Caco-2 (cell line): ENCODE measurements at regions not wholly inside any gene's neighbourhood (a gene's known extent, or its start where the extent isn't known, plus 50 kb on each side); places are given as distances from the start of the nearest gene placed in this dataset.

ENCODE experiments used
- BruUV-seq: library from RNA; stranded (reverse); fragments of 400-500 nt; replicated peaks from 2 replicates; lab custom pipeline; 2021; lab: Mats Ljungman, UMichigan
- CTCF ChIA-PET: fragments of 300-600 bp; sonication (Branson Sonifier 250); formaldehyde crosslinking; loops from one replicate; lab custom pipeline; 2022; ENCODE audit warnings: antibody characterized with exemption; lab: Charles Lee
- POLR2A ChIA-PET: fragments of 300-600 bp; sonication (Branson Sonifier 250); formaldehyde crosslinking; loops from one replicate; lab custom pipeline; 2022; ENCODE audit warnings: antibody characterized with exemption; lab: Charles Lee
- DNase-seq, 2 experiments: peaks; one replicate each; pipeline versions ENCODE4 v3.0.0 to v3.0.0-alpha.2; 2020 to 2022
- H3K27me3 ChIP-seq: replicated peaks from 2 replicates; pipeline ENCODE4 v1.6.0; 2011; ENCODE audit warnings: low read length; ENCODE audit not compliant: control insufficient read depth, insufficient read depth
- H3K36me3 ChIP-seq: 2 replicates; pipeline ENCODE4 v1.5.1; 2011; ENCODE audit warnings: low read length; ENCODE audit not compliant: control insufficient read depth, insufficient read depth
- H3K4me1 ChIP-seq: fragments of 250-450 bp; sonication (Bioruptor Pico); 2 replicates; pipeline ENCODE4 v1.5.1; 2020; ENCODE audit warnings: mild to moderate bottlenecking
- H3K4me3 ChIP-seq: 2 replicates; pipeline ENCODE4 v1.5.1; 2011; ENCODE audit warnings: low read depth, mild to moderate bottlenecking, control low read depth, low read length
- H3K9me3 ChIP-seq: fragments of 250-450 bp; sonication (Bioruptor Pico); 2 replicates; pipeline ENCODE4 v1.5.1; 2020; ENCODE audit warnings: mild to moderate bottlenecking, moderate library complexity
- H3K27ac Mint-ChIP-seq: one replicate; pipeline ENCODE4 v1.8.0; 2022; ENCODE audit warnings: mixed read lengths; ENCODE audit not compliant: unreplicated experiment
- H3K27me3 Mint-ChIP-seq: one replicate; pipeline ENCODE4 v1.8.0; 2022; ENCODE audit warnings: mixed read lengths; ENCODE audit not compliant: insufficient read depth, unreplicated experiment
- H3K36me3 Mint-ChIP-seq: one replicate; pipeline ENCODE4 v1.8.0; 2022; ENCODE audit warnings: mild to moderate bottlenecking, mixed read lengths; ENCODE audit not compliant: insufficient read depth, unreplicated experiment
- H3K4me1 Mint-ChIP-seq: one replicate; pipeline ENCODE4 v1.8.0; 2022; ENCODE audit warnings: low read depth, mixed read lengths; ENCODE audit not compliant: unreplicated experiment
- H3K4me3 Mint-ChIP-seq: one replicate; pipeline ENCODE4 v1.8.0; 2022; ENCODE audit warnings: mild to moderate bottlenecking, moderate library complexity, mixed read lengths; ENCODE audit not compliant: unreplicated experiment
- H3K9me3 Mint-ChIP-seq: one replicate; pipeline ENCODE4 v1.8.0; 2022; ENCODE audit warnings: mixed read lengths; ENCODE audit not compliant: unreplicated experiment
- intact Hi-C: fragments of 100-400 bp; cut with micrococcal nuclease; formaldehyde crosslinking; loops from one replicate; pipeline ENCODE4 v1.10.0; 2022; ENCODE audit not compliant: unreplicated experiment
- TF ChIP-seq, protein P1 (sequence below), 2 experiments: fragments of 200-600 bp in 1 of 2; IDR thresholded peaks; 1 replicate in 1 of 2; 2 replicates in 1 of 2; pipeline versions ENCODE4 v1.5.1 to v1.8.0; 2011 to 2022; ENCODE audit warnings: antibody characterized with exemption in 1 of 2, control low read depth in 1 of 2, inconsistent platforms in 1 of 2, low read depth in 1 of 2, low read length in 1 of 2, mild to moderate bottlenecking in 1 of 2, moderate library complexity in 1 of 2; ENCODE audit not compliant: insufficient read depth in 1 of 2, severe bottlenecking in 1 of 2, unreplicated experiment in 1 of 2

DNA sequence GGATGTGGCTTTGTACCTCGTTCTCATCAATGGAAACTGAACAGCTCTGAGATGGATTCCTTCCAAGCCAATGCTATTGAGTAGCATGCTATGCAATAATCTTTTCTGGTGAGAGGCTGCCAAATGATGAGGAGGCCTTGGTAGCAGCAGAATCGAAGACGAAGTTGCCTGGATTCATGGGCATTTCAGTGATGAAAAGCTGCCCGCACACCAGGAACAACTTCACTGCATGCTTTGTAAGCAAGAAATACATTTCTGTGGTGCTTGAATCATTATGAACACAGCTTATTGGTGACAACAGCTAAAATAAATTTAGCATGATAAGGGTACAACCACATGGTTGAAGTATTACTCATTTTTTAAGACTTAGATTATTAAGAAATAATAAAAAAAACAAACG lies 246.8 kb upstream of the ROBO1 start:
- BruUV-seq = no TSS peak
- H3K36me3 ChIP-seq = no peaks in the 10 kb centered on the region
- no peak for DNase-seq
- no peaks in the 10 kb centered on the region for H3K9me3 Mint-ChIP-seq
- H3K36me3 Mint-ChIP-seq = no peaks in the 10 kb centered on the region
- no peaks in the 10 kb centered on the region for H3K4me1 Mint-ChIP-seq
- H3K4me1 ChIP-seq = no peaks in the 10 kb centered on the region
- ChIA-PET POLR2A (no interaction called here), CTCF (no interaction called here)
- H3K27me3 ChIP-seq = no peaks in the 10 kb centered on the region
- intact Hi-C loops = no loop called here
- no peak overlapping the region for H3K4me3 ChIP-seq
- H3K9me3 ChIP-seq = 0 out of 2 replicates have a peak, but pooled peaks cover 3% of the 10 kb centered on the region
- no peak overlapping the region for H3K27ac Mint-ChIP-seq
- no peaks in the 10 kb centered on the region for H3K27me3 Mint-ChIP-seq
- TF ChIP-seq, protein P1, sequence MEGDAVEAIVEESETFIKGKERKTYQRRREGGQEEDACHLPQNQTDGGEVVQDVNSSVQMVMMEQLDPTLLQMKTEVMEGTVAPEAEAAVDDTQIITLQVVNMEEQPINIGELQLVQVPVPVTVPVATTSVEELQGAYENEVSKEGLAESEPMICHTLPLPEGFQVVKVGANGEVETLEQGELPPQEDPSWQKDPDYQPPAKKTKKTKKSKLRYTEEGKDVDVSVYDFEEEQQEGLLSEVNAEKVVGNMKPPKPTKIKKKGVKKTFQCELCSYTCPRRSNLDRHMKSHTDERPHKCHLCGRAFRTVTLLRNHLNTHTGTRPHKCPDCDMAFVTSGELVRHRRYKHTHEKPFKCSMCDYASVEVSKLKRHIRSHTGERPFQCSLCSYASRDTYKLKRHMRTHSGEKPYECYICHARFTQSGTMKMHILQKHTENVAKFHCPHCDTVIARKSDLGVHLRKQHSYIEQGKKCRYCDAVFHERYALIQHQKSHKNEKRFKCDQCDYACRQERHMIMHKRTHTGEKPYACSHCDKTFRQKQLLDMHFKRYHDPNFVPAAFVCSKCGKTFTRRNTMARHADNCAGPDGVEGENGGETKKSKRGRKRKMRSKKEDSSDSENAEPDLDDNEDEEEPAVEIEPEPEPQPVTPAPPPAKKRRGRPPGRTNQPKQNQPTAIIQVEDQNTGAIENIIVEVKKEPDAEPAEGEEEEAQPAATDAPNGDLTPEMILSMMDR (IDR thresholded peaks at IDR 0.05; ENCODE audit: insufficient read depth in 1 of 2, low read depth in 1 of 2, low read length in 1 of 2, severe bottlenecking in 1 of 2, unreplicated experiment in 1 of 2) = no peak
- no peak overlapping the region for H3K4me3 Mint-ChIP-seq

DNA sequence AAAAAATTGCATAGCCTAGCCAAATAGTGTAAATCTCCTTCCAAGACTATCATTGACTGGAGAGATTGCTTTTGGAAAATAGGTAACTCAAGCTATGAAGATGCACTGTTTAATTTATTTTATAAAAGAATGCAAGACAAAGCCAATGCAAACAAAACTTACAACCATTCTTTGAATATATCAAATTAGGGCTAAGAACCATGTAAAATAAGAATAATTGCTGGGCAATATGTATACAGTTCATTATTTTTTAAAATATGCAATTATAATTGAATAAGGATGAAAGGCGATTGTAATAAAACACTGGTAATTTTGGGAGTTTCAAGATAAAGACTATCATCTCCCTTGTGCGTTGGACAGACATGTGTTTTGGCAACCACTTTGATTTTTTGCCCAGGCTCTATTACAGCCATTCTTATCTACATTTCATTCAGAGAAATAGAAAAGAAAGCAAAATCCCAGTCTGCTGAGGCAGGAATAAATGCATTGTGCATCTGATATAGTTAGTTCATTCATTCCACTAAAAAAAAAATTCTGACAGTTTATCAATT lies 242.3 kb upstream of the ROBO1 start:
- no peak overlapping the region for H3K4me3 ChIP-seq
- H3K36me3 Mint-ChIP-seq = no peaks in the 10 kb centered on the region
- H3K27ac Mint-ChIP-seq = no peak overlapping the region
- TF ChIP-seq, protein P1 (IDR thresholded peaks at IDR 0.05; ENCODE audit: insufficient read depth in 1 of 2, low read depth in 1 of 2, low read length in 1 of 2, severe bottlenecking in 1 of 2, unreplicated experiment in 1 of 2) = no peak
- H3K27me3 Mint-ChIP-seq = no peaks in the 10 kb centered on the region
- CTCF ChIA-PET = no interaction called here
- intact Hi-C loops = no loop called here
- DNase-seq = no peak
- no peaks in the 10 kb centered on the region for H3K4me1 ChIP-seq
- no peaks in the 10 kb centered on the region for H3K9me3 Mint-ChIP-seq
- no peaks in the 10 kb centered on the region for H3K4me1 Mint-ChIP-seq
- no TSS peak for BruUV-seq
- POLR2A ChIA-PET = no interaction called here
- H3K36me3 ChIP-seq = no peaks in the 10 kb centered on the region
- H3K4me3 Mint-ChIP-seq = no peak overlapping the region
- H3K27me3 ChIP-seq = no peaks in the 10 kb centered on the region
- H3K9me3 ChIP-seq = 0 out of 2 replicates have a peak, but pooled peaks cover 3% of the 10 kb centered on the region

DNA sequence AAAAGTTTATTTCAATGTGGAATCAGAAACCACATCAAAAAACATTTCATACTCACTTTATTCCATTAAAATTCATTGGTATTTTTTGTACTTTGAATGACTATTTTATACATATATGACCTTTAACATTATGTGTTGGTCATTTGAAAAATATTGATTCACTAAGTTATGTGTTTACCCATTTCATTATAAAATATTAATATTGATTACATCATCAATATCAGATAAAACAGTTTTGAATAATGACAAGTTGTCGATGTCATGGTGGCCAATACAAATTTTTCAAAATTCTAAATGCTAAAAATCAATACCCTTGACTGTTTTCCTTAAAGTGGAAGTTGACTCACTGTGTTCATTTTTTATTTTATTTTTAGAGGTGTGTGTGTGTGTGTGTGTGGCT lies 239.7 kb upstream of the ROBO1 start:
- Mint-ChIP-seq H3K27ac (no peak overlapping the region), H3K4me1 (no peaks in the 10 kb centered on the region), H3K9me3 (no peaks in the 10 kb centered on the region), H3K27me3 (no peaks in the 10 kb centered on the region), H3K36me3 (no peaks in the 10 kb centered on the region), H3K4me3 (no peak overlapping the region)
- H3K4me1 ChIP-seq = no peaks in the 10 kb centered on the region
- CTCF ChIA-PET = no interaction called here
- POLR2A ChIA-PET = no interaction called here
- H3K9me3 ChIP-seq = 0 out of 2 replicates have a peak, but pooled peaks cover 3% of the 10 kb centered on the region
- no peak for DNase-seq
- H3K27me3 ChIP-seq = no peaks in the 10 kb centered on the region
- H3K36me3 ChIP-seq = no peaks in the 10 kb centered on the region
- TF ChIP-seq, protein P1 (IDR thresholded peaks at IDR 0.05; ENCODE audit: insufficient read depth in 1 of 2, low read depth in 1 of 2, low read length in 1 of 2, severe bottlenecking in 1 of 2, unreplicated experiment in 1 of 2) = no peak
- intact Hi-C loops = no loop called here
- no peak overlapping the region for H3K4me3 ChIP-seq
- no TSS peak for BruUV-seq
